Choroid plexus epithelial cell (primary cell): ENCODE measurements at regions not wholly inside any gene's neighbourhood (a gene's known extent, or its start where the extent isn't known, plus 50 kb on each side); places are given as distances from the start of the nearest gene placed in this dataset.

Experiments
- DNase-seq: peaks from one replicate; pipeline ENCODE4 v3.0.0-alpha.2; 2010; ENCODE audit warnings: low read depth
- H3K4me3 ChIP-seq: 2 replicates; pipeline ENCODE4 v1.5.1; 2011; ENCODE audit warnings: low read depth, mild to moderate bottlenecking, control low read depth, low read length, moderate library complexity
- TF ChIP-seq, protein P1 (sequence below): conservative IDR thresholded peaks from 2 replicates; pipeline ENCODE4 v1.5.1; 2011; ENCODE audit warnings: low read depth, mild to moderate bottlenecking, control low read depth, inconsistent platforms, low read length, moderate library complexity

DNA sequence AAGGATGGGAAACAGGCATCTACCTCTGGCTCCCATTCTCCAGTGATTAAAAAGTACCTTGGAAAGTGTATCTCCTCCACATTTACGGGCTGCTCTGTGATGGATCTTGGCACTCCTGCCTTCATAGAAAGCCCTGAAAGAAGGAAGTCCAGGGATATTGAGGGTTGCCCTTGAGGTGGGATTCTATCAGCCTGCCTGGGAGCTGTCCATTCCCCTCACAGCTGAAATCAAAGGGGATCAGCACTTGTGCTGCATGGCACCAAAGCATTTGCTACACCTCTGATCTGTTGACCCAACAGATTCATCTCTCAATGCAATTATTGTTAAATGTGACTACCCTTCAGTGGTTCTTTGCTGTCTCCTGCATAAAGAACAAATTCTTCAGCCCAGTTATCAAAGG lies 442.0 kb upstream of the RUNX1 start:
- TF ChIP-seq, protein P1, sequence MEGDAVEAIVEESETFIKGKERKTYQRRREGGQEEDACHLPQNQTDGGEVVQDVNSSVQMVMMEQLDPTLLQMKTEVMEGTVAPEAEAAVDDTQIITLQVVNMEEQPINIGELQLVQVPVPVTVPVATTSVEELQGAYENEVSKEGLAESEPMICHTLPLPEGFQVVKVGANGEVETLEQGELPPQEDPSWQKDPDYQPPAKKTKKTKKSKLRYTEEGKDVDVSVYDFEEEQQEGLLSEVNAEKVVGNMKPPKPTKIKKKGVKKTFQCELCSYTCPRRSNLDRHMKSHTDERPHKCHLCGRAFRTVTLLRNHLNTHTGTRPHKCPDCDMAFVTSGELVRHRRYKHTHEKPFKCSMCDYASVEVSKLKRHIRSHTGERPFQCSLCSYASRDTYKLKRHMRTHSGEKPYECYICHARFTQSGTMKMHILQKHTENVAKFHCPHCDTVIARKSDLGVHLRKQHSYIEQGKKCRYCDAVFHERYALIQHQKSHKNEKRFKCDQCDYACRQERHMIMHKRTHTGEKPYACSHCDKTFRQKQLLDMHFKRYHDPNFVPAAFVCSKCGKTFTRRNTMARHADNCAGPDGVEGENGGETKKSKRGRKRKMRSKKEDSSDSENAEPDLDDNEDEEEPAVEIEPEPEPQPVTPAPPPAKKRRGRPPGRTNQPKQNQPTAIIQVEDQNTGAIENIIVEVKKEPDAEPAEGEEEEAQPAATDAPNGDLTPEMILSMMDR, result no peak
- H3K4me3 ChIP-seq, result no peak overlapping the region
- DNase-seq, result no peak

DNA sequence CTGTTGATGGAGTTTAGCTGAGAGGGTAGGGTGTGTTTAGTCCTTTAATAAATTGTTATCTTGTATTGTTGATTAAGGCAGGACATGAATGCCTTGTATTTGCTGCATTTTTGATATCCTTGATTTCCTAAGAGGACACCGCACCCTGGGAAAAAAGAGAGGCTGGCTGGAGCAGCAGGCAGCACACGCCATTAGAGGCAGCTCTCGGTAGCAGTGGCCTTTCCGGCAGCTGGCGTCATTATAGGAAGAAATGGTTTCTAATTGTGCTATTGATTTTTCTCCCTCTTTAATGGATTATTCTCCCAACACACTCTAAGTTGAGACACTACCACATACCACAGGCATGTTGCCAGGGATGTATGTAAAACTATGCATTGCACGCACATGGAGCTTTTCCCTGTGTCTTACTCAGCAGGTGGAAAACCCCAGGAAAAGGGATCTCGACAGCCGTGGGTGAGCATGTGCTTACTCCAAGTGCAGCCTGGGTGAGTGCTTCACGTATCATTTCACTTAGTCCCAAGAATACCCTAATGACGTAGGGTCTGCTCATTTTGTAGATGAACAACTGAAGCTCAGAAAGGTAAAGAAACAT lies 440.4 kb upstream of the RUNX1 start:
- no peak for DNase-seq
- H3K4me3 ChIP-seq, result no peak overlapping the region
- TF ChIP-seq, protein P1, result no peak

DNA sequence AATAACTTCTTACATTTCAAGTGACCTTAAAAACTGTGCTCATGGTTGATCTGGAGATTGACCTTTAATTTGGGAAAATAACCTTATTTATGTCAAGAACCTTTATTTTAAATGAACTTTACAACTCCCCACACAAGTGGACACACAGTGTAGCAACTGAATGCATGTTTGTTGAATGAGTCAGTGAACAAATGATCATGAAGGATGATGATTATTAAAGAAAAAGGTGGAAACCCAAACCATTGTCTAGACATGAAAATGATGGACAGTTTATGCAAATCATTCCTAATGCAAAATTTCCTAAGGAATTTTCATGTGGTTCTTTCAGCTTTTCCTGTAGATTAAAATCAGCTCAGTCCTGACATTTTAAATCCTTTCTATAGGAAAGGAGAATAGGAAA lies 439.8 kb upstream of the RUNX1 start:
- TF ChIP-seq, protein P1, result no peak
- H3K4me3 ChIP-seq, result no peak overlapping the region
- peak; percentile 24 for DNase-seq

DNA sequence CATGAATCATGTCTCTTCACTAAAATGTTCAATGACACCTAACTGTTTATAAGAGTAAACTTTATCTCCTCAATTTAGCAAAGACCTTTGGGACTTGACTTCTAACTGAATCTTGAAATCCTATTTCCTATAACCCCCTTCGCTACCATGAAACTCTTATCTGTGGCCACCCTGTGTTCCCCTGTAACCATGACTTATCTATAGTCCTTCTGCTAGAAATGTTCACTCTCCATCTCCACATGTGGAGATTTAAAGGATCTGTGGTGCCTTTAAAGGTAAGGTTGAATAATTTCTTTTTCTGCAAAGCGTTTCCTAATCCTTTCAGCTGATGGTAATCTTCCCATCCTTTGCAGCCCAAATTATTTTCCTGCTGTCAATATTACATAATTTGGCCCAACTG lies 436.3 kb upstream of the RUNX1 start:
- no peak overlapping the region for H3K4me3 ChIP-seq
- TF ChIP-seq, protein P1, result no peak
- DNase-seq, result no peak

DNA sequence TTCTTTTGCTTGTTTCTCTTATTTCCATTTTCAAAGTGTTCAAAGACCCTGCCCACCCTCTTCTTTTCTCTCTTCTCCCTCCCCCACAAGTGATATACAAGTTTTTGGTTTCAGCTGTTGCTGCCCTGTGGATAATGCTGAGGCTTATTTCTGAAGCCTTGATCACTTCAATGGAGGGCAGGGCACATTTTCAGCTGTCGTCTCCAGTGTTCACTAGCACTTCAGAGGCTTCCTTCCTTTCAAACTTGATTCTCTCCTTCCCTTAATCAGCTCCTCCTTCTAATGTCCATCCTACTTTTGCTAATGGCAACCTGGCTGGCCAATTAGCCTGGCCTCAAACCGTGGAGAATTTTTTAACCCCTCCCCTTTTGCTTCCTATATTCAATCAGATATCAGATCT lies 435.7 kb upstream of the RUNX1 start:
- TF ChIP-seq, protein P1, result no peak
- DNase-seq, result no peak

DNA sequence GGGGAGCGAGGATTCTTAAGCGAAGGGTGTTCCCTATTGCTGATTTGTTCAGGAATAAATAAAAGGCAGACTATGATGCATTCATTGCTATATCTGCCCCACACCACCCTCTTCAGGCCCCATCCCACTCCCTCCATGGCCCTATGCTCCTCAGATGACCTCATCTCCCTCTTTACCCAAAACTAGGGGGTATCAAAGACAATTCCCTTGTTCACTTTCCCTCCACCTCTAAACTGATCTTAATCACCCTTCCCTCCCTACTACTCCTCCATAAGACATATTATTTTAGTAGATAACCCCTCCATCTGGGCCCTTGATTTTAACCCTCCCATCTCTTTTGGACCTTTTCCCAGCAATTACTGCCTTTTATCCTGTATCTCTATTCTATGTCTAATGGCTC lies 434.9 kb upstream of the RUNX1 start:
- H3K4me3 ChIP-seq, result no peak overlapping the region
- no peak for DNase-seq
- TF ChIP-seq, protein P1, result no peak

More for the DNA sequence above, 435.7 kb upstream of the RUNX1 start:
- no peak overlapping the region for H3K4me3 ChIP-seq

DNA sequence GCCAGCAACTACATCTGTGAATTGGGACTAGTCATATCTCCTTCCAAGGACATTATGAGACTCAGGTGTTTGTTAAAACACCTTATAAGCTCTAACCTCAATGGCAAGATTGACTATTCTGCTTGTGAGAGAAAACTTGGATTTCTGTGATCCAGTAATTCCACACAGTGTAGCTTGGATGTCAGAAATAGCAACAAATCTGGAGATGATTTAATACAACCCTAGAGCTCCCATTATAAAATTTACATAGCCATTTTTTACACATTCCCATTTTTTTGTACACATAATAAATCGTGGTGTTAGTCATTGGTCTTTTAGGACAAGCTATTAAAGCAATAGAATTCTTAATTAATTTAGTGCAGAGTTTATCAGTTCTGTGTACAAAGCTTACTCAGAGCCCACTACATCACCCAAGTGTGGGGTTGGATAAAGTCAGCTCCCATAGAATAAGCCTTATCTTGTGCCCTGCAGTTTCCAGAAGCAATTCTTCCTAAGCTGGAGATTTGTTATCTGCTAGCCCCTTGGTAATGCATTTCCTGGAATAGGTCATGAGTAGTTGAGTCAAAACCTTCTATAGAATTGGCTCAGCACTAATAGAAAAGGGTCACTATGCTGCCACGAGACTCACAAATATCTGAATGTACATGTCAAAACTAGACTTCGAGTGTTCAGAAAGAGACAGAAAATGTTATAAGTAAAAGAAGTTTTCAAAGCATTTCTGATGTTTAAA lies 434.0 kb upstream of the RUNX1 start:
- DNase-seq, result no peak
- no peak overlapping the region for H3K4me3 ChIP-seq
- TF ChIP-seq, protein P1, result no peak
